DOHH2 (cell line): ENCODE measurements at regions not wholly inside any gene's neighbourhood (a gene's known extent, or its start where the extent isn't known, plus 50 kb on each side); places are given as distances from the start of the nearest gene placed in this dataset.

Source experiments
- H3F3A ChIP-seq: fragments of 200-600 bp; sonication (generic), shearing (Covaris generic); 2 replicates; pipeline ENCODE4 v1.6.0; 2016; ENCODE audit warnings: antibody characterized with exemption, mild to moderate bottlenecking; ENCODE audit not compliant: control insufficient read depth, insufficient read depth
- H3K27ac ChIP-seq: fragments of 200-600 bp; sonication (generic); 2 replicates; pipeline ENCODE4 v1.5.1; 2014; ENCODE audit warnings: low read depth, mild to moderate bottlenecking, low read length, moderate library complexity
- H3K27me3 ChIP-seq: fragments of 200-600 bp; sonication (generic); 2 replicates; pipeline ENCODE4 v1.6.1; 2014; ENCODE audit warnings: mild to moderate bottlenecking, low read length, mixed read lengths; ENCODE audit not compliant: control insufficient read depth
- H3K36me3 ChIP-seq: fragments of 200-600 bp; sonication (generic); 2 replicates; pipeline ENCODE4 v1.6.1; 2014; ENCODE audit warnings: mild to moderate bottlenecking, low read length, moderate library complexity, mixed read lengths; ENCODE audit not compliant: control insufficient read depth
- H3K4me1 ChIP-seq: fragments of 200-600 bp; sonication (generic); 2 replicates; pipeline ENCODE4 v1.6.1; 2014; ENCODE audit warnings: mild to moderate bottlenecking, low read length, mixed read lengths; ENCODE audit not compliant: control insufficient read depth
- H3K4me2 ChIP-seq: fragments of 200-600 bp; sonication (generic); 2 replicates; pipeline ENCODE4 v1.6.0; 2014; ENCODE audit warnings: mild to moderate bottlenecking, low read length, moderate library complexity
- H3K4me3 ChIP-seq: fragments of 200-600 bp; sonication (generic); 2 replicates; pipeline ENCODE4 v1.5.1; 2014; ENCODE audit warnings: mild to moderate bottlenecking, low read length, mixed read lengths
- H3K79me2 ChIP-seq: fragments of 200-600 bp; sonication (generic); 2 replicates; pipeline ENCODE4 v1.6.1; 2014; ENCODE audit warnings: mild to moderate bottlenecking, low read length, mixed read lengths; ENCODE audit not compliant: control insufficient read depth
- H3K9me2 ChIP-seq: fragments of 200-600 bp; sonication (generic); replicated peaks from 2 replicates; pipeline ENCODE4 v1.6.1; 2014; ENCODE audit warnings: mild to moderate bottlenecking, low read length, mixed read lengths; ENCODE audit not compliant: control insufficient read depth
- H3K9me3 ChIP-seq: fragments of 200-600 bp; sonication (generic); 2 replicates; pipeline ENCODE4 v1.6.1; 2014; ENCODE audit warnings: antibody characterized with exemption, low read length, mixed read lengths; ENCODE audit not compliant: control insufficient read depth, insufficient read depth
- H4K20me1 ChIP-seq: fragments of 200-600 bp; sonication (generic); 2 replicates; pipeline ENCODE4 v1.6.0; 2014; ENCODE audit warnings: low read depth, mild to moderate bottlenecking, antibody characterized with exemption, low read length, moderate library complexity; ENCODE audit not compliant: control insufficient read depth, insufficient read depth
- CTCF ChIP-seq: fragments of 200-600 bp; sonication (generic); IDR thresholded peaks from one replicate; pipeline ENCODE4 v1.5.1; 2014; ENCODE audit warnings: antibody characterized with exemption, mild to moderate bottlenecking, low read depth, low read length; ENCODE audit not compliant: poor library complexity, severe bottlenecking
- EZH2phosphoT487 ChIP-seq: fragments of 200-600 bp; sonication (generic); IDR thresholded peaks from 2 replicates; pipeline ENCODE4 v1.6.1; 2017; ENCODE audit warnings: borderline replicate concordance, mild to moderate bottlenecking, antibody characterized with exemption, low read length, moderate library complexity, mixed read lengths

GRCh38 chr7:47720907-47721244 lies 139.0 kb upstream of the TNS3 start:
- Histone ChIP-seq H3K4me3 (peak overlapping the region; percentile 0; the same call in 1 of the 2 replicates), H3F3A (peaks cover 6% of the 10 kb centered on the region), H4K20me1 (no peaks in the 10 kb centered on the region), H3K4me1 (peaks cover 78% of the 10 kb centered on the region), H3K9me3 (no peaks in the 10 kb centered on the region), H3K36me3 (peaks cover under 1% of the 10 kb centered on the region; the same call in 1 of the 2 replicates), H3K9me2 (no peaks in the 10 kb centered on the region), H3K79me2 (no peaks in the 10 kb centered on the region), H3K27me3 (no peaks in the 10 kb centered on the region), H3K27ac (peak overlapping the region; percentile 2), H3K4me2 (peak overlapping the region; percentile 43)
- TF ChIP-seq EZH2phosphoT487: no peak
- TF ChIP-seq CTCF: no peak

GRCh38 chr7:47720141-47720906 lies 138.4 kb upstream of the TNS3 start:
- no peak for TF ChIP-seq CTCF
- no peak for TF ChIP-seq EZH2phosphoT487
- H3K9me2 ChIP-seq: no peaks in the 10 kb centered on the region
- peak overlapping the region; percentile 2 for H3K27ac ChIP-seq
- H3K36me3 ChIP-seq: peaks cover 5% of the 10 kb centered on the region
- peaks cover 78% of the 10 kb centered on the region for H3K4me1 ChIP-seq
- H3K27me3 ChIP-seq: no peaks in the 10 kb centered on the region
- no peaks in the 10 kb centered on the region for H3K9me3 ChIP-seq
- peaks cover 12% of the 10 kb centered on the region for H3F3A ChIP-seq
- H3K4me2 ChIP-seq: peak overlapping the region; percentile 43
- peak overlapping the region; percentile 0; the same call in 1 of the 2 replicates for H3K4me3 ChIP-seq
- no peaks in the 10 kb centered on the region for H4K20me1 ChIP-seq
- no peaks in the 10 kb centered on the region for H3K79me2 ChIP-seq

GRCh38 chr7:47719675-47720074 lies 137.8 kb upstream of the TNS3 start:
- Histone ChIP-seq H3K79me2 (no peaks in the 10 kb centered on the region), H3K27me3 (no peaks in the 10 kb centered on the region), H3K9me3 (no peaks in the 10 kb centered on the region), H3K27ac (no peak overlapping the region), H4K20me1 (no peaks in the 10 kb centered on the region), H3F3A (peaks cover 17% of the 10 kb centered on the region), H3K9me2 (no peaks in the 10 kb centered on the region), H3K4me1 (peaks cover 78% of the 10 kb centered on the region), H3K4me3 (no peak overlapping the region), H3K36me3 (peaks cover 5% of the 10 kb centered on the region), H3K4me2 (no peak overlapping the region)
- TF ChIP-seq EZH2phosphoT487 (no peak), CTCF (no peak)
